GM18507 (cell line): ENCODE measurements at regions not wholly inside any gene's neighbourhood (a gene's known extent, or its start where the extent isn't known, plus 50 kb on each side); places are given as distances from the start of the nearest gene placed in this dataset.
"Not testable (repeated sequence)": the region's sequence is repeated elsewhere in the genome, so short reads cannot be mapped to it uniquely, and the experiment has no call there.

ENCODE experiments used
- DNase-seq: peaks from one replicate; pipeline ENCODE4 v3.0.0; 2011; ENCODE audit warnings: low read depth; ENCODE audit not compliant: insufficient read length; ENCODE audit errors: extremely low spot score
- FAIRE-seq: peaks from 2 replicates; lab custom pipeline; 2011; peaks lifted over from hg19 to GRCh38; lab: Jason Lieb, UNC

DNA sequence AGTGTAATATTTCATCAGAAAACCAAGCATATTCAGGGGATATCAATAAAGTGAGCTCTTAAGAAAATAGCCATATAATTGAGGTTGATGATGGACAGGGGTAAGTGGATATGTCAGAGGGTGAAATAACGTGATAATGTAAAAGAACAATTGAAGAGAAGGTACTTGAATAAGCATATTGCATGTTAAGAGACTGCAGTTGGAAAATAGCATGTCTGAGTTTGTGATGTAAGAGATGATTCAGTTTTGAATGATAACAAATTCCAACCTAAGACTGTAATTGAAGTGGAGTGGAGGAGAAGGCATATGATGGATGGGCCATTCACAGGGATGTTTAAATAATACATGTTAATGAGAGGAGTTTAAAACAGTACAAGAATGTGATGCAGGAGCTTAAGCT, 1633.5 kb downstream of the SLITRK1 start:
- no peak for DNase-seq
- no peak for FAIRE-seq

GRCh38 chr13:82245860-82246259, 1636.4 kb downstream of the SLITRK1 start:
- no peak for FAIRE-seq

GRCh38 chr13:82224806-82225205, 1657.5 kb downstream of the SLITRK1 start:
- no peak for FAIRE-seq
- no peak for DNase-seq

More at GRCh38 chr13:82245860-82246259, 1636.4 kb downstream of the SLITRK1 start:
- DNase-seq = no peak

- DNase-seq (no peak), FAIRE-seq (no peak)
Observed at GRCh38 chr13:82221621-82222020, 1660.7 kb downstream of the SLITRK1 start.

- no peak for FAIRE-seq
- DNase-seq = no peak
Observed at GRCh38 chr13:82220641-82221040, 1661.6 kb downstream of the SLITRK1 start.

DNA sequence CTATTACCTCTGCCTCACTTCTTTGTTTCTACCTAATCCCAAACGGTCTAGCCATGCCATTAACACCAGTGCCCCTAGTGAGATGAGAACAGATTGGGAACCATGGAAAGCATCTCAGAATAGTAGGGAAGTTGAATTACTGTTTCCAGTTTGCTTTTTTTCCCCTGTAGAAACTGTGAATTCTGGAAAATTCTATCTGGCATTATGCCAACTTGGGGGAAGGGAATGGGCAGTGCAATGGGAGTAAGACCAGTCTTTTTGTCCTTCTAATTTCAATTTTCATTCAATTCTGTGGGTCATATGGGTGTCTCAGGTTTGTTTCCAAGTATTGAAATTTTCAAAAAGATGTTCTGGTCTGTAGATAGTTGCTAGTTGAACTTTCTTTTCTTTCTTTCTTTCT, 1666.1 kb downstream of the SLITRK1 start:
- FAIRE-seq = no peak
- no peak for DNase-seq

DNA sequence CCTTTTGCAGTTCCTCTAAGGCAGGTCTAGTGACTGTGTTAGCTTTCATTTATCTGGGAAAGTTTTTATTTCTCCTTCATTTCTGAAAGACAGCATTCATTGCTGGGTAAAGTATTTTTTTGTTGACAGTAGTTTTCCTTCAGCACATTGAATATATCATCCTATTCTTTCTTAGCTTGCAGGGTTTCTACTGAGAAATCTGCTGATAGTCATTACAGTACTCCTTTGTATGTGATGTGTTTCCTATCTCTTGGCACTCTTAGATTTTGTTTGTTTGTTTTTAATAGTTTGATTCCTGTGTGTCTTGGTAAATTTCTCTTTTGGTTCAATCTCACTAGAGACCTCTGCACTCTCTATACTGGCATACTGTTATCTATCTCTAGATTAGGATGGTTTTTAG, 1667.9 kb downstream of the SLITRK1 start:
- no peak for FAIRE-seq
- no peak for DNase-seq

GRCh38 chr13:82206241-82206640, 1676.0 kb downstream of the SLITRK1 start:
- DNase-seq (no peak), FAIRE-seq (no peak)

DNA sequence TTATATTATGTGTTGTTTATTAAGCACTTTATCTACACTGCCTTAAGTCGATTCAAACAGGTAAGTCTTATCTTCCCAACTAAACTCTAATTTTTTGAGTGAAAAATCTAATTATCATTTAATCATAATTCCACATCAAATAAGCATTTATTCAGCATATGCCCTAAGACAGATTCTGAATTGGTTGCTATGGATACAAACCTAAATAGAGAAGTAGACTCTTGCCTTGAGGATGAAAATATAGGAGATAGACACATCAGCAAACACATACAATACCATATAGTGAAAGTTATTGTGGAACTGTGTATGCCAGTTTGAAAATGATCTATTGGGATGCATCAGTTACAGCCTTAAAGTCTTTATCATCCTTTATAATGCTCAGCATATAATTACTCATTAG, 1679.9 kb downstream of the SLITRK1 start:
- no peak for DNase-seq
- no peak for FAIRE-seq

DNA sequence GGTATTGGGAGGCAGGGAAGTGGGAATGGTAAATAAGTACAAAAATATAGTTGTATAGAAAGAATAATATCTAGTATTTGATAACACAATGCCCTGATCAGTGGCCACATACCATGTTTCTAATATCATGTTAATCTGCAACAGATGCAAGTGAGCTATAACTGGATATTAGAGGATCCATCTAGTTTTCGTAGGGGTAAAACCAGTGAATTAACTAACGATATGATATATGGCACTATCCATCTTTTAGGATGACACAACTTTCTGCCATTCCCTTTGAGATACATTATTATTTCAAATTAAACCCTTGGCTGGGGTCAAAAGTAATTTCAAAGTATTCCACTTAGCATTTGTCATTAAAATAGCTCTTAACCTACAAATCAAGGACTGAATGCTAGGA, 1686.2 kb downstream of the SLITRK1 start:
- FAIRE-seq (no peak), DNase-seq (no peak)

DNA sequence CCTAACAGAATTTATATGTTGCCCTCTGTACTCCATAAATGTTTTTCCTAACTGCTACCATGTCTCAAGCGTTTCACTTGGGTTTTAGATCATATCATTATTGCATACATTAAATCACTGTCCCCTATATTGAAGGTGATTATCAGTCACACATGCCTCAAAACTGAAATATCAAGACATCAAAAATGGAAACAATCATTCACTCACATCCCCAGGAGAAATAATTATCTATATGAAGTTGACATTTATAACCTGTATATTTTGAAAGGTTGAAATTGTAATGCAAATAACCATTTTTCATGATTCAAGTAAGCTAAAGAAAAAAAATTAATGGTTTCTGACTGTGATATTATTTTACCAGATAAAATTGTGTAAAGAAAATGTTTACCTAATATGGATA, 1695.0 kb downstream of the SLITRK1 start:
- DNase-seq (no peak), FAIRE-seq (no peak)

DNA sequence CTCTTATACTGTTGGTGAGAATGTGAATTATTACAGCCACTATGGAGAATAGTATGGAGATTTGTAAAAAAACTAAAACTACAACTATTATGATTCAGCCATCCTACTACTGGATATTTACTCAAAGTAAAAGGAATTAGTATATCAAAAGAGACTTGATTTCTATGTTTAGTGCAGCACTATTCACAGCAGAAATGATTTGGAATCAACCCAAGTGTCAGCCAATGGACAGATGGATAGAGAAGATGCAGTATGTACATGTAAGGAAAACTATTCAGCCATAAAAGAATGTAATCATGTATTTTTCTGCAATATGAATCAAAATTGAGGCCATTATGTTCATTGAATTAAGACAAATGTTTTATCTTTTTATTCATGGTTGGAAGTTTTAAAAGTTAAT, 1705.5 kb downstream of the SLITRK1 start:
- FAIRE-seq (no peak), DNase-seq (no peak)

- FAIRE-seq (no peak), DNase-seq (no peak)
Observed at GRCh38 chr13:82165396-82166174, 1716.7 kb downstream of the SLITRK1 start.

GRCh38 chr13:82164780-82165395, 1717.4 kb downstream of the SLITRK1 start:
- not testable (repeated sequence) for FAIRE-seq, DNase-seq

DNA sequence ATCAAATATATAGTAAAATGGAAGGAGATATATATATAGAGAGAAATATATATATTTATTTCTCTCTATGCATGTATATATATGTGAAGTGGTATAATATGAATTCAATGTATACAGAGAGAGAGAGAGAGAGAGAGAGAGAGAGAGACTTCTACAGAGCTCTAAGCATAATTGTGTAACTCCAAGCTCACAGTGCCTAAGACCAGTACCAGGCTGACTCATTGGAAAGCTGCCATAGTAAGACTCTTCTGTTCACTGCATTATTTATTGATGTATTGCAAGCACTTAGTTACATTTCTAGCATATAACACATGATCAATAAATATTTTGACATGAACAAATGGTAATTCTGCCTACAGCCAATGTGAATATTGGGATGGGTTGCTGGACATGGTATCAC, 1734.7 kb downstream of the SLITRK1 start:
- DNase-seq = no peak

DNA sequence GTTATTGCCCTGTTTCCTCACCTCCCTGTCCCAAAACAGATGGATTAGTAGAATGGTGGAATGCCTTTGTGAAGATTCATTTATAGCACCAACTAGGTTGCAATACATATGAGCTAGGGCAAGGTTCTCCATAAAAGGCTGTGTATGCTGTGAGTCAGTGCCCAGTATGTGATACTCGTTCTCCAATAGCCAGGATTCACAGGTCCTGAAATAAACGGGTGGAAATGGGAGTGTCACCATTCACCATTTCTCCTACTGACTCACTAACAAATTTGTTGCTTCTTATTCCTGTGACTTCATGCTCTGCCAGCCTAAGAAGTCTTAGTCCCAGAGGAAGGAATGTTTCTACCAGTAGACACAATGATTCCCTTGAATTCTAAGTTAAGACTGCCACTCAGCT, 1745.4 kb downstream of the SLITRK1 start:
- no peak for DNase-seq
- FAIRE-seq = no peak

More for the DNA sequence above, 1734.7 kb downstream of the SLITRK1 start:
- no peak for FAIRE-seq

DNA sequence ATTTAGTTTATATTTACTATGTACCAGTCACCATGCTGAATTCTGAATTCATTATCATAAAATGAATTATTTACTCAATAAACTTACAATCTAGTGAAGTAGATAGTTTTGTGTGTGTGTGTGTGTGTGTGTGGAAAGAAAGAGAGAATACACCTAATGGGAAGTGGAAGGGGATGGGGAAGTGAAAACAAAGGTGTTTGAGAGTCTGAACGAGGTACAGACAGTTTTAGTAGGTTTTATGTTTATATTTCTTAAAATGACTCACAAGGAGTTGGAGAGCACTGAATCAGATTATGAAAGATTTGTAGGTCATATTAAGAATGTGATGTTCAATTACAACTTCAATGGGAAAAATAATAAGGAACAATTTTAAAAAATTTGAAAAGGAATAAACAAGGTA, 1753.0 kb downstream of the SLITRK1 start:
- no peak for FAIRE-seq
- no peak for DNase-seq

DNA sequence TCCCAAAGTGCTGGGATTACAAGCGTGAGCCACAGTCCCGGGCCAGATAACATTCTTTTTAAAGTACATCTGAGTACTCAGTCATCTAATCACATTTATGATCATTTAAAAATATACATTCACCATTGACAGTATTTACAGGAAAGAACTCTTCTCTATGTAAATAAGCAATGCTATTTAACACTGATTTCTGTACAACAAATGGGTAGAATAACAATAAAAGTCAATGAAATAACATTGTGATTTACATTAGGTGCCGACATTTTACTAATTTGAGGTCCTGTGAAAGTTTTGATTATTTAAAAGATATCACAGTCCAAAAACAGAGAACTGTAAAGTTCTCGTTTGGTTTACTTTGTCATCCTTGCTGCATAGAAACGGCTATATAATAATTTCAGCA, 1763.7 kb downstream of the SLITRK1 start:
- no peak for DNase-seq
- no peak for FAIRE-seq

- DNase-seq (no peak), FAIRE-seq (no peak)
Observed at GRCh38 chr13:82116422-82116989, 1765.8 kb downstream of the SLITRK1 start.

DNA sequence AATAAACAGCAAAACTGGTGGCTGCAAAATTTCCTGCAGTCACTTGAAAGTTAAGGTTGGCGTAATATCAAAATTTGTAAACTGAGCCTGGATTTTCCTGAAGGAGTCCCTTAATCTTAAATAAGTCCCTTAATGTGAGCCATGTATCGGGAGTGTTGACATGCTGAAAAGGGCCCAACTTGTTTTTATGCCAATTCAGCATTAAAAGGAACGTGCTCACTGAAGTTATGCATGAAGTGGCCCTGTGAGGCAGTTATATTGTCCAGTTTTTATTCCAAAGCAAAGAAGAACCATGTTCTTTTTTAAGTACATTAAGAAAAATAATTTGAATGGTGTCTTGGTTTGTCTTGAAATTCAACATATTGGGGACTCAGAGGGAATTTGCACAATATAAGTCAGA, 1766.9 kb downstream of the SLITRK1 start:
- FAIRE-seq = no peak
- no peak for DNase-seq

DNA sequence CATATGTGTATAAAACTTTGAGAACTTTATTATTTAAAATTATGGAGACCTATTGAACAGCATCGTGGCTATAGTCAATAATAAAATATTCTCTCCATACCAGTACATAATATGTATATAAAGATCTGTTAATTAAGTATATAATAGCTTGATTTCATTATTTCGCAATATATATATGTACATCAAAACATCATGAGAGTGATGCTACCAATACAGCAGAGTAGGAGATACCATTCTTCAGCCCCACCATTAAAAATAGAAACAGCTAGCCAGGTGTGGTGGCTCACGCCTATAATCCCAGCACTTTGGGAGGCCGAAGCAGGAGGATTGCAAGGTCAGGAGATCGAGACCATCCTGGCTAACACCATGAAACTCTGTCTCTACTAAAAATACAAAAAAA, 1755.3 kb upstream of the SPRY2 start:
- FAIRE-seq (no peak), DNase-seq (no peak)
